ENCODE measurements at regions not wholly inside any gene's neighbourhood (a gene's known extent, or its start where the extent isn't known, plus 50 kb on each side); places are given as distances from the start of the nearest gene placed in this dataset.

GRCh38 chr2:15773846-15774245 is 166.5 kb upstream of the MYCN start:
- Histone ChIP-seq H3K9me3 (no peaks in the 10 kb centered on the region), H3K36me3 (replicated peaks in 1 of 2; ENCODE audit: insufficient read depth in 1 of 2, low read depth in 2 of 2) (no peaks in the 10 kb centered on the region), H3K27ac (no peak overlapping the region), H3K27me3 (no peaks in the 10 kb centered on the region), H3K4me3 (no peak overlapping the region), H3K4me1 (no peaks in the 10 kb centered on the region)
- TF ChIP-seq, protein P1, sequence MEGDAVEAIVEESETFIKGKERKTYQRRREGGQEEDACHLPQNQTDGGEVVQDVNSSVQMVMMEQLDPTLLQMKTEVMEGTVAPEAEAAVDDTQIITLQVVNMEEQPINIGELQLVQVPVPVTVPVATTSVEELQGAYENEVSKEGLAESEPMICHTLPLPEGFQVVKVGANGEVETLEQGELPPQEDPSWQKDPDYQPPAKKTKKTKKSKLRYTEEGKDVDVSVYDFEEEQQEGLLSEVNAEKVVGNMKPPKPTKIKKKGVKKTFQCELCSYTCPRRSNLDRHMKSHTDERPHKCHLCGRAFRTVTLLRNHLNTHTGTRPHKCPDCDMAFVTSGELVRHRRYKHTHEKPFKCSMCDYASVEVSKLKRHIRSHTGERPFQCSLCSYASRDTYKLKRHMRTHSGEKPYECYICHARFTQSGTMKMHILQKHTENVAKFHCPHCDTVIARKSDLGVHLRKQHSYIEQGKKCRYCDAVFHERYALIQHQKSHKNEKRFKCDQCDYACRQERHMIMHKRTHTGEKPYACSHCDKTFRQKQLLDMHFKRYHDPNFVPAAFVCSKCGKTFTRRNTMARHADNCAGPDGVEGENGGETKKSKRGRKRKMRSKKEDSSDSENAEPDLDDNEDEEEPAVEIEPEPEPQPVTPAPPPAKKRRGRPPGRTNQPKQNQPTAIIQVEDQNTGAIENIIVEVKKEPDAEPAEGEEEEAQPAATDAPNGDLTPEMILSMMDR (IDR thresholded peaks at IDR 0.05): no peak
- TF ChIP-seq POLR2A (IDR thresholded peaks at IDR 0.05): no peak
- intact Hi-C loops (cut with DNase I): no loop called here
- no peak for ATAC-seq
- 79 to 85% methylated on average over 5 of the region's 5 CpGs for WGBS, 2 donors
- DNase-seq: no peak

DNA sequence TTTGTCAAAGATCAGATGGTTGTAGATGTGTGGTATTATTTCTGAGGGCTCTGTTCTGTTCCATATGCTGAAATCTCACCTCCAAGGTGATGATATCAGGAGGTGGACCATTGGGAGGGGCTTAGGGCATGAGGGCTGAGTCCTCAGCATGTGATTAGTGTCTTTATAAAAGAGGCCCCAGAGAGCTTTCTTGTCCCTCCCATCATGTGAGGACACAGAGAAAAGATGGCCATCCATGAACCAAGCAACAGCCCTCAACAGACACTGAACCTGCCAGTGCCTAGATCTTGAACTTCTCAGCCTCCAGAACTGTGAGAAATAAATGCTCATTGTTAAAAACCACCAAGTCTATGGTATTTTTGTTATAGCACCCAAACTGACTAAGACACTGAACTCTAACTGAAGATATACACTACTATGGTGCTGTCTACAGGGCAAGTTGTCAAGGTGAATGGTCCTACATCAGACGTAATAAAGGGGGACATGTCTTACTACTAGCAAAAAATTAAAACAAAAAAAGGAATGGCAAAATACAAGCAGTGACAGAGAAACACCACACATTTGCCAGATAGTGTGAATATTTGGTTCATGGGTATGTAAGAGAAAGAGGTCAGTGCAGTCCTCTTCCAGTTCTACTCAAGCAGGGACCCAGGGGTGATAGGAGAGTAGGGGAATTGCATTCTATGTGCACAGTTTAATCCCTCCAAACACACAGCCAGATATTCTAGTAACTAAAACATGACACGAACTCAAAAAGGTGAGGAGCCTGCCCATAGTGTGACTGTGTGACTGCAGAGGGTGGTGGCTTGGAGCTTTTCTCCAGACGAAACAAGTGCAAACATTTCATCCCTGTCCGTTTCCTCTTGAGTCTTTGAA is 164.4 kb upstream of the MYCN start:
- no peaks in the 10 kb centered on the region for H3K36me3 ChIP-seq (replicated peaks in 1 of 2; ENCODE audit: insufficient read depth in 1 of 2, low read depth in 2 of 2)
- H3K27ac ChIP-seq: no peak overlapping the region
- DNase-seq (no peak), ATAC-seq (no peak)
- no peaks in the 10 kb centered on the region for H3K9me3 ChIP-seq
- TF ChIP-seq, protein P1 (IDR thresholded peaks at IDR 0.05): no peak
- TF ChIP-seq POLR2A (IDR thresholded peaks at IDR 0.05): no peak
- no peaks in the 10 kb centered on the region for H3K27me3 ChIP-seq
- H3K4me3 ChIP-seq: no peak overlapping the region
- intact Hi-C loops (cut with DNase I): no loop called here
- 59 to 72% methylated on average over 4 of the region's 4 CpGs for WGBS, 2 donors
- H3K4me1 ChIP-seq: no peaks in the 10 kb centered on the region

GRCh38 chr2:15776629-15776919 is 163.8 kb upstream of the MYCN start:
- H3K4me1 ChIP-seq: no peaks in the 10 kb centered on the region
- no peak for ATAC-seq
- H3K9me3 ChIP-seq: no peaks in the 10 kb centered on the region
- H3K27ac ChIP-seq: no peak overlapping the region
- 50 to 73% methylated on average over 3 of the region's 3 CpGs for WGBS, 2 donors
- H3K27me3 ChIP-seq: no peaks in the 10 kb centered on the region
- no peak for DNase-seq
- TF ChIP-seq, protein P1 (IDR thresholded peaks at IDR 0.05): no peak
- no peak for TF ChIP-seq POLR2A (IDR thresholded peaks at IDR 0.05)
- intact Hi-C loops (cut with DNase I): no loop called here
- no peak overlapping the region for H3K4me3 ChIP-seq
- no peaks in the 10 kb centered on the region for H3K36me3 ChIP-seq (replicated peaks in 1 of 2; ENCODE audit: insufficient read depth in 1 of 2, low read depth in 2 of 2)

DNA sequence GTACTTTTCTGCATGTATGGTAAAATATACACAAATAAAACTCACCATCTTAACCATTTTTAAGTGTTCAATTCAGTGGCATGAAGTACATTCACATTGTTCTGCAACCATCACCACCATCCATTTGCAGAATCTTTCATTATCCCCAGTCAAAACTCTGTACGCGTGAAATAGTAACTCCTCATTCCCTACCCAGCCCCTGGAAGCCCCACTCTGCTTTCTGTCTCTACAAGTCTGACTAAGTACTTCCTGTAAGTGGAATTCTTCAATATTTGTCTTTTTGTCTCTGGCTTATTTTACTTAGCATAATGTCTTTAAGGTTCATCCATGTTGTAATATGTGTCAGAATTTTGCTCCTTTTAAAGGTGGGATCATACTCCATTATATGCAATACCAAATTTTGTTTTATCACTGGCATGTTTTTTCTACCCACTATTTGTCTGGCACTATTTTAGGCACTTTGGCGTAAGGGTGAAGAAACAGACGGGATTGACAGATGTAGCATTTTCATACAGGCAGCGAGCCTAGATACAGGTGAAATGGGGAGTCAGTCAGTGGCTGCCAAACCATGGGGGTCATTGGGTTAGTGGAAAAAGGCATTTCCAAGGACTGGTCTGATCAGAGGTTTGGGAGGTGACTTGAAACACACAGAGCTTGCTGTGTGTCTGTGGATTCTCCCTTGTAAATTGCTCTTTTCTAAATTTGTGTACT is 163.2 kb upstream of the MYCN start:
- no peaks in the 10 kb centered on the region for H3K36me3 ChIP-seq (replicated peaks in 1 of 2; ENCODE audit: insufficient read depth in 1 of 2, low read depth in 2 of 2)
- ATAC-seq: no peak
- no peak for DNase-seq
- no peaks in the 10 kb centered on the region for H3K9me3 ChIP-seq
- 79% methylated on average over 5 of the region's 5 CpGs for WGBS, 2 donors
- H3K27ac ChIP-seq: no peak overlapping the region
- H3K4me3 ChIP-seq: no peak overlapping the region
- intact Hi-C loops (cut with DNase I): no loop called here
- H3K4me1 ChIP-seq: no peaks in the 10 kb centered on the region
- no peaks in the 10 kb centered on the region for H3K27me3 ChIP-seq
- TF ChIP-seq POLR2A (IDR thresholded peaks at IDR 0.05): no peak
- TF ChIP-seq, protein P1 (IDR thresholded peaks at IDR 0.05): no peak

Data from body of pancreas (tissue), 4 donors.